Bronchial epithelial cell (primary cell): ENCODE measurements at regions not wholly inside any gene's neighbourhood (a gene's known extent, or its start where the extent isn't known, plus 50 kb on each side); places are given as distances from the start of the nearest gene placed in this dataset.

Experiments used
- DNase-seq: peaks from one replicate; pipeline ENCODE4 v3.0.0-alpha.2; 2010; ENCODE audit warnings: low read depth
- FAIRE-seq: peaks from 2 replicates; lab custom pipeline; 2011; peaks lifted over from hg19 to GRCh38; lab: Jason Lieb, UNC
- H3K27me3 ChIP-seq: 2 replicates; pipeline ENCODE4 v1.5.1; 2011; ENCODE audit warnings: low read length; ENCODE audit not compliant: control insufficient read depth, insufficient read depth
- H3K36me3 ChIP-seq: 2 replicates; pipeline ENCODE4 v1.5.1; 2011; ENCODE audit warnings: low read length; ENCODE audit not compliant: control insufficient read depth, insufficient read depth
- H3K4me3 ChIP-seq: 2 replicates; pipeline ENCODE4 v1.5.1; 2011; ENCODE audit warnings: mild to moderate bottlenecking, low read depth, low read length, control low read depth
- TF ChIP-seq, protein P1 (sequence below): IDR thresholded peaks from 2 replicates; pipeline ENCODE4 v1.5.1; 2011; ENCODE audit warnings: mild to moderate bottlenecking, moderate library complexity, low read length, control low read depth, inconsistent platforms; ENCODE audit not compliant: insufficient read depth, severe bottlenecking

DNA sequence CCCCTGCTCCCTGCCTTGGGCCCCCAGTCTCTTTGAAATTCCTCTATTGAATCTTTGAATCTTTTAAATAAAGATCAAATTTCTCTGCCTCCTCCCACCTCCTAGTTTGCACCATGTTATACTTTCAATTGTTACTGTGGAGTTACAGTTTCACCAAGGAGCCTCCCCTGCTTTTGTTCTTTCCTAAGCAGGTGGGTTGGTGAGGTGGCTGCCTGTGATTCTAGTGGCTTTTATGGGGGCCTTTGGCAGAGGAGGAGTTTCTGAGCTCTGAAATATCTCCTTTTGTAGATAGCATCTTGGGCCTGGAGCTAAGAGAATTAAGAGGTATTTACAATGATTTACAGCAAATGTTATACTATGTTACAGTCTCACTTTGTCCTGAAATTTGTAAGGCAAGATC lies 133.8 kb upstream of the STX18 start:
- TF ChIP-seq, protein P1, sequence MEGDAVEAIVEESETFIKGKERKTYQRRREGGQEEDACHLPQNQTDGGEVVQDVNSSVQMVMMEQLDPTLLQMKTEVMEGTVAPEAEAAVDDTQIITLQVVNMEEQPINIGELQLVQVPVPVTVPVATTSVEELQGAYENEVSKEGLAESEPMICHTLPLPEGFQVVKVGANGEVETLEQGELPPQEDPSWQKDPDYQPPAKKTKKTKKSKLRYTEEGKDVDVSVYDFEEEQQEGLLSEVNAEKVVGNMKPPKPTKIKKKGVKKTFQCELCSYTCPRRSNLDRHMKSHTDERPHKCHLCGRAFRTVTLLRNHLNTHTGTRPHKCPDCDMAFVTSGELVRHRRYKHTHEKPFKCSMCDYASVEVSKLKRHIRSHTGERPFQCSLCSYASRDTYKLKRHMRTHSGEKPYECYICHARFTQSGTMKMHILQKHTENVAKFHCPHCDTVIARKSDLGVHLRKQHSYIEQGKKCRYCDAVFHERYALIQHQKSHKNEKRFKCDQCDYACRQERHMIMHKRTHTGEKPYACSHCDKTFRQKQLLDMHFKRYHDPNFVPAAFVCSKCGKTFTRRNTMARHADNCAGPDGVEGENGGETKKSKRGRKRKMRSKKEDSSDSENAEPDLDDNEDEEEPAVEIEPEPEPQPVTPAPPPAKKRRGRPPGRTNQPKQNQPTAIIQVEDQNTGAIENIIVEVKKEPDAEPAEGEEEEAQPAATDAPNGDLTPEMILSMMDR: no peak
- Histone ChIP-seq H3K27me3 (no peaks in the 10 kb centered on the region), H3K4me3 (no peak overlapping the region), H3K36me3 (no peaks in the 10 kb centered on the region)
- DNase-seq (no peak), FAIRE-seq (no peak)

DNA sequence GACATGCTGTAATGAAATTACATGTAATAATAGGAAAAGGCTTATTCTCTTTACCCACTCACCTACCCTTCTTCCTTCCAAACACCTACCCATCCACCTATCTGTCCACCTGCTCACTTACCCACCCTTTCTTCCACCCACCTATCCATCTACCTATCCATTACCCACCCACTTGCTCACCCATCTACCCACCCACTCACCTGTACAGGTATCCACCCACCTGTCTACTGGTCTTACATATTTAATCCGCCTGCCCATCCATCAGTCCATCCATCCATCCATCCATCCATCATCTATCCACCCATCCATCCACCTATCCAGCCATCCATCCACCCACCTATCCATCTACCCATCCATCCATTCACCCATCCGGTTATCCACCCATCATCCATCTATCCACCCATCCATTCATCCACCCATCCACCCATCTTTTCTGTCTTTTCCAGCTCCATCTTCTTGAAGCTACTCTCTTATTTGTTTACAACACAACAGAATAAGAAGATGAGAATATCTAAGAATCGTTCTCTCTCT lies 133.3 kb upstream of the STX18 start:
- Histone ChIP-seq H3K27me3 (no peaks in the 10 kb centered on the region), H3K4me3 (no peak overlapping the region), H3K36me3 (no peaks in the 10 kb centered on the region)
- no peak for DNase-seq
- TF ChIP-seq, protein P1: no peak
- no peak for FAIRE-seq

DNA sequence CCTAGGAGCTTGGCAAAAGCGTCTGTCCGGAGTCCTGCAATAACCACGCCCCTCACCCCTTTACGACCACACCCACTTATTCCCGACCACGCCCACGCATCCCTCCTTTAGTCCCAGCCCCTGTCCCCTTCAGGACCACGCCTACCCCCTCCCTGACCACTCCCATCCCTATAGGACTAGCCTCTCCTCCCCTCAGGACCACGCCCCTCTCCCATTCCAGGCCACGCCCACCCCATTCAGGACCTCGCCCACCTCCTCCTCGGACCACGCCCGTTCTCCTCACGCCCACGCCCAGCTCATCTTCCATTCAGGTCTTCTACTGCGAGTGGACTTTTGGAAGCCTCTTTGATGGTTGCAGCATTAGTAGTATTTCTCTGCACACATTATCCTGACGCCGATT lies 131.2 kb upstream of the STX18 start:
- TF ChIP-seq, protein P1: no peak
- no peaks in the 10 kb centered on the region for H3K36me3 ChIP-seq
- FAIRE-seq (no peak), DNase-seq (peak; percentile 11)
- H3K27me3 ChIP-seq: no peaks in the 10 kb centered on the region
- no peak overlapping the region for H3K4me3 ChIP-seq

DNA sequence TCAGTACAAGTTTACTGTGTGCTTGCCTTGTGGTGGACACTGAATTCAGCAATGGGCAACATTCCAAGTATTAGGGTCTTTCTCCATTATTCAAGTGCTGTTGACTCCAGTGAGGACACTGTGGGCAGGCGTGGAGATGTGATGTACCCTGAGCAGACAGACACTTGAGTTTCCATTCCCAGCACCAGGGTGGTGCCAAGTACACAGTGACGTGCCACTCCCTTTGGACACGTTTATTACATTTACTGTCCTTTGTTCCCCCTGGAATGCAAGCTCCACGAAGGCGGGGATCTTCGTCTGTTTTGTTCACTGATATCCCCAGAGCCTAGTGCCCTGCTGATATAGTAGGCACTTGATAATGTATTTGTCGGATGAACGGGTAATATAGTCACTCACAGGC lies 130.6 kb upstream of the STX18 start:
- FAIRE-seq: no peak
- no peaks in the 10 kb centered on the region for H3K27me3 ChIP-seq
- TF ChIP-seq, protein P1: no peak
- H3K4me3 ChIP-seq: no peak overlapping the region
- H3K36me3 ChIP-seq: no peaks in the 10 kb centered on the region
- DNase-seq: no peak

DNA sequence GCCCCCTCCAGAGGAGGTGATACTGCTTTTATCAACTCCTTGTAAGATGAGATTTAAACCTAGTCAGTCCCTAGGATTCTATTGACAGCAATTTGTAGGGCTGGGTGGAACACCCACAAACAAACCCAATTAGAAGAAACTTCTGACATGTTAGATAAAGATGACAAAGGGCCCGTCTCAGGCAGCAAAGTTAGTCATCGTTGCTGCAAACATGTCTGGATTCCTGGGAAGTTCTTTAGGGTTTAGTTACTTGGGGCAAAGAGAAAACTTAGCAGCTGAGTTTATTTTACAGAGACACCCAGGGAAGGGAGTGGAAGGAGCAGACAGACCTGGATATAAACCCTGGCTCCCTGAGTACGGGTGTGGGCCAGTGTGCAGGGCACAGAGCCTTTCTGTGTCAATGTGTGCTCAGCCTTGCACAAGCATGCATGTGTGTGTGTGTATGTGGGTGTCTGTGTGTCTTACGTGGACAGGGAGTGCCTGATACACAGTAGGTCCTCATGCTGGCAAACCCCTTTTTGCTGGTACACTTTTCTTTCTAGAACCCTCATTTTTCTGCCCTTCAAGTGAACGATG lies 130.0 kb upstream of the STX18 start:
- Histone ChIP-seq H3K4me3 (no peak overlapping the region), H3K27me3 (no peaks in the 10 kb centered on the region), H3K36me3 (no peaks in the 10 kb centered on the region)
- no peak for DNase-seq
- peak; percentile 70 for FAIRE-seq
- TF ChIP-seq, protein P1: no peak

DNA sequence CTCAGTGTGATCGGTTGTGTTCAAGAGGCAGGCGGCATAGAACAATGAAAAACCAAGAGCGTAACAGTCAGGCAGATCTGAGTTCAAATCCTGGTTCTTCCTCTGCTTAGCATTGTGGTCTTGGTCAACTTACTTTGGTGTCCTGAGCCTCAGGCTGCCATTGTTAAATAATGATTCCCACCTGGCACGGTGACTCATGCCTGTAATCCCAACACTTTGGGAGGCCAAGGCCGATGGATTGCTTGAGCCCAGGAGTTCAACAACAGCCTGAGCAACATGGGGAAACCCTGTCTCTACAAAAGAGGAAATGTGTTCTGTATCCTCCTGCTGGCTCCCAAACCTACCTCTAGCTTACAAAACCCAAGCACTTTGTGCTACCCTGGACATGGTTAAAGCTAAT lies 129.0 kb upstream of the STX18 start:
- DNase-seq (no peak), FAIRE-seq (peak; percentile 79)
- H3K4me3 ChIP-seq: no peak overlapping the region
- TF ChIP-seq, protein P1: no peak
- H3K27me3 ChIP-seq: no peaks in the 10 kb centered on the region
- no peaks in the 10 kb centered on the region for H3K36me3 ChIP-seq
